IPS DF 6.9 (cell line): ENCODE measurements at regions not wholly inside any gene's neighbourhood (a gene's known extent, or its start where the extent isn't known, plus 50 kb on each side); places are given as distances from the start of the nearest gene placed in this dataset.

Source experiments
- DNase-seq: peaks from one replicate; pipeline ENCODE4 v3.0.0-alpha.2; 2013; ENCODE audit warnings: low read depth, low spot score
- H3K27ac ChIP-seq: one replicate; pipeline ENCODE4 v1.5.1; 2013; ENCODE audit warnings: low read length, control low read depth
- H3K27me3 ChIP-seq: 2 replicates; pipeline ENCODE4 v1.6.1; 2013; ENCODE audit warnings: mild to moderate bottlenecking, low read length; ENCODE audit not compliant: control insufficient read depth, insufficient read depth
- H3K36me3 ChIP-seq: 2 replicates; pipeline ENCODE4 v1.6.1; 2013; ENCODE audit warnings: low read length; ENCODE audit not compliant: control insufficient read depth, insufficient read depth
- H3K4me1 ChIP-seq: 2 replicates; pipeline ENCODE4 v1.6.1; 2013; ENCODE audit warnings: low read length; ENCODE audit not compliant: control insufficient read depth, insufficient read depth
- H3K4me3 ChIP-seq: 2 replicates; pipeline ENCODE4 v1.5.1; 2013; ENCODE audit warnings: mild to moderate bottlenecking, low read length
- H3K9me3 ChIP-seq: 2 replicates; pipeline ENCODE4 v1.6.1; 2013; ENCODE audit warnings: low read length, inconsistent platforms; ENCODE audit not compliant: control insufficient read depth, insufficient read depth
- WGBS: extraction: QIAGEN DNeasy Blood & Tissue Kit; methylation state at CpG from one replicate; pipeline ENCODE4 v1.1.7; 2013; ENCODE audit warnings: mixed read lengths, missing lambda C conversion rate; ENCODE audit not compliant: insufficient read length, insufficient coverage; 5-methylcytosine and 5-hydroxymethylcytosine counted together

DNA sequence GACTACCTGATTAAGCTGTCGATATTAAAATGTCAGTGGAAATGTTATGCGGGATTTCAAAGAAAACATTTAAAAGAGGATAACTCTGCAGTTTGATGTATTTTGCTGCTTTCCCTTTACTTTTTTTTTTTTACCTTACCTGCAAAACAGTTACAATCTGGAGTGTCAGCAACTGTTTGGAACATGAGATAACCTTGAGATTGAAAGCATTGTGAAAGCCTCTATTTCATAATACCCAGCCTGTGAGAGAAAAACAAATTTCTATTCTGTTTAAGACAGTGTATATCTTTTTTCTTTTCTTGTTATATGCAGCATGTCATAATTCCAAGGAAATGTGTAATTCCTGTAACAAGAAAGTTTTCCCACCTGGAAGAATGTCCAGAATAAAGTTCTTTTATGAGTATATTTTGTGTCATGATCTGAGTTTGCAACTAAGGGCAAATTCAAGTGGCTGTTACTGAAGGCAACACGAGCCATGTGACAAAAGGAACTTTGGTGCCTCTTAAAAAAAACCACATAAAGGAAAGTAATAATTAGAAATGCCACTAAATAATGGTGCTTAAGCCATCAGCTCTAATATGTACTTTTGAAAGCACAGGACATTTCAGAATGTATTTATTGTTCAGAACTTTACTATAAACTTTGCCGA is 297.0 kb upstream of the DSEL start:
- Histone ChIP-seq H3K4me3 (no peak overlapping the region), H3K27me3 (no peaks in the 10 kb centered on the region), H3K4me1 (no peaks in the 10 kb centered on the region), H3K9me3 (no peaks in the 10 kb centered on the region), H3K36me3 (no peaks in the 10 kb centered on the region), H3K27ac (no peak overlapping the region)
- no peak for DNase-seq
- WGBS = no CpG with 5 or more reads among the region's 4 CpGs

DNA sequence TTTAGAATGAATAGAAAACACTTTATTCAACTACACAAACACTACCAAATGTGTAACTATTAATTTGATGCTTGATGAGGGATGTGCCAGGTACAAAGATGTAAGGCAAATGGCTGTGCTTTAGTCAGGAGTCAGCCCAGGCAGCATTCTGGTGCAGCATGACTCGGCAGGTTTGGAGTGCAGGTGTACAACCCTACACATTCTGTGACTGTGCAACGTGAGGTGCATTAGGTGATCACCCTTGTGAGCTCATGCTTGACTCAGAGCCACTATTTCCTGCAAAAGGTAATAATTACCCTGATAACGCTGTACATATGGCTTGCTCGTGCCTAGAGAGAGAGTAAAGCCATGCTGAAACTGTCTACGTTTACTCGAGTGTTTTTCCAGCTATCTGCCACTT is 288.7 kb upstream of the DSEL start:
- Histone ChIP-seq H3K4me3 (no peak overlapping the region), H3K36me3 (no peaks in the 10 kb centered on the region), H3K4me1 (no peaks in the 10 kb centered on the region), H3K9me3 (no peaks in the 10 kb centered on the region), H3K27ac (no peak overlapping the region), H3K27me3 (no peaks in the 10 kb centered on the region)
- DNase-seq = peak; percentile 29
- no CpG with 5 or more reads among the region's 6 CpGs for WGBS

DNA sequence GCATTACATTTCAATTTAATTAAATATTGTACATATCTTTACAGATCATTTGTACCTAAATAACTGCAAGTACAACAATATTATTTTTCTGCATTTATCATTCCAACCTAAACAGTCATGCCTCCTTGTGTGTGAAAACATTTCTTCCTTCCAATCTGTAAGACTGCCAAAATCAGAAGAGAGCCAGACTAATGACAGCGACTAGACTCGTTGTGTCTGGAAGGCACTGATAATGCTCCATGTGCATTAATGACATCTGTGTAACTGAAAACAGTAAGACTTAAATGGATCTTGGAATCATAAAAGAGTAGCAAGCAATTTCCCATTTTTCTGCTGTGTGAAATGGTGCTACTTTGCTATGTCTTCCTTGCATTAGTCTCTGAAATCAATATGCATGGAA is 278.0 kb upstream of the DSEL start:
- Histone ChIP-seq H3K4me3 (no peak overlapping the region), H3K36me3 (no peaks in the 10 kb centered on the region), H3K9me3 (no peaks in the 10 kb centered on the region), H3K27me3 (no peaks in the 10 kb centered on the region), H3K4me1 (no peaks in the 10 kb centered on the region), H3K27ac (no peak overlapping the region)
- WGBS = no CpG with 5 or more reads among the region's 2 CpGs
- no peak for DNase-seq

DNA sequence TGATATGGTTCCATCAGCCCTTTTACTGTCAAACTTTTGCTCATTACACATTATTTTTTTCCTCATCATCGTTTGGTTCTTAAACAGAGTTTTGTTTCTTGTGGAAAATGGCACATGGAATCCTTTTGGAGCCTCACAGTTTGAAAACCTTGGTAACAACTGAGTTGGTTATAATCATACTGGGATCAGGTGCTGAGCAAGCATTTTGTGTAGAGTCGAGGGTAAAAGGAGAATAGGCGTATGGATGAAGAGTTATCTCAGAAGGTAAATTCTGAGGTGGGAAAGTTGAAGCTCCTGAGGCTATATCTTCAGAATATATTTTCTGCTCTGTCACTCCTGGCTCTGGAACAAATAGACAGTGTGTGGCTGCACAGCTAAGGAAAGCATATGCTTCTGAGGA is 274.0 kb upstream of the DSEL start:
- no CpG with 5 or more reads among the region's 3 CpGs for WGBS
- no peak overlapping the region for H3K27ac ChIP-seq
- DNase-seq = no peak

DNA sequence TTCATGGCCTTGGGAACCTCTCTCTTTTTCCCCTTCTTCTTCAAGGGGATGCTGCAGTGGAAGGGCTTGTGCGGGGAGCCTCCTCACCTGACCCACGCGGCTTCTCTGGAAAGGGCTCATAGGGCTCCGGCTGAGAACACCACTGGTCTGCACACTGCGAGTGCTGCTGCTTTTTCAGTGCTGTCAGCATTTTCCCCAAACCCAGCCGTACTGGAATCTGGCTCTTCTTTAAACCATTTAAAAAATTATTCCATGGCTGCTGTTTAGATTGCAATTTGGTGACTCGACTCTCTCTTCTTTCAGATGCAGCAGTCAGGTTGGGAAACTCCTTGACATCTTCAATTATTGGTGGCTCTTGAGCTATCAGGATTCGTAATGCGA is 272.6 kb upstream of the DSEL start:
- no peaks in the 10 kb centered on the region for H3K9me3 ChIP-seq
- no peak for DNase-seq
- no peaks in the 10 kb centered on the region for H3K36me3 ChIP-seq
- no CpG with 5 or more reads among the region's 9 CpGs for WGBS
- no peaks in the 10 kb centered on the region for H3K27me3 ChIP-seq
- no peaks in the 10 kb centered on the region for H3K4me1 ChIP-seq
- no peak overlapping the region for H3K27ac ChIP-seq
- H3K4me3 ChIP-seq = no peak overlapping the region

More for the DNA sequence above, 274.0 kb upstream of the DSEL start:
- Histone ChIP-seq H3K4me3 (no peak overlapping the region), H3K27me3 (no peaks in the 10 kb centered on the region), H3K9me3 (no peaks in the 10 kb centered on the region), H3K4me1 (no peaks in the 10 kb centered on the region), H3K36me3 (no peaks in the 10 kb centered on the region)

DNA sequence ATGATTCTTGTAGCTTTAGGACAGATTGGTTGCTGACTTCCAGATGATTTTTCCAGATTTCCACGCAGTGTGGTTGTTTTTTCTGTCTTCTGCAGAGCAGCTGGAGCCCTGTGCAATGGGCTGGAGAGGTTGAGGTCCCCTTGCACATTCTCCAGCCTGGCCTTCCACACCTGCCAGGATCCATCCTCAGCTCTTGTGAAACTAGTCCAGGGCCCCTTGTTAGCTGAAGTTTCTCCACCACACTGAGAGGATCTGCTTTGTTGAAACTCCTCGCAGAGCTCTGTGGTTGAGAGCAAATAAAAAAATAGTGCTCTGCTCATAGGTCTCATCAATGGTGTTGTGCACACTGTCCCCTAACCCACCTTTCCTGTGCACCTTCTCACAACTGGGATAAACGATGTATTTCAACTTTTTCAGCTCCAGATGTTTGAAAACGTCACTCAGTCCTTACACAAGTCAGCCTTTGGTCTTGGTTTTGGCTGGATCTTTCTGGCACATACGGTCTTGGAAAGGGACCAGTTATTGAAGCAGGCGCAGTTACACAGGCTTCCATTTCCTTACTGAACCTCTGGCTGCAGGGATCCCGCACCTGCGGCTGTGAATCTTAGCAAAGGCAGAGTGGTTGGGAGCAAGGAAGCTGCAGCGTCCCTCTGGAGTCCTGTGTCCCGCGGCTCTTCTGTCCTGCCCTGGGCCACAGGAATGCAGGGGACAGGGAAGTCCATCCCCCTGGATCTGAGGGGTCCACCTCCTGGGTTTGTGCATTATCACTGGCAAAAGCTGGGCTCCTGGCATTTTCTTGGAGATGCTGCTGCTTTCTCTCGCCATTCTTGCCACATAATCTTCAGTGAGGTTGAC is 272.0 kb upstream of the DSEL start:
- Histone ChIP-seq H3K36me3 (no peaks in the 10 kb centered on the region), H3K27me3 (no peaks in the 10 kb centered on the region), H3K9me3 (no peaks in the 10 kb centered on the region), H3K4me1 (no peaks in the 10 kb centered on the region), H3K4me3 (no peak overlapping the region), H3K27ac (no peak overlapping the region)
- WGBS = no CpG with 5 or more reads among the region's 12 CpGs
- DNase-seq = no peak

DNA sequence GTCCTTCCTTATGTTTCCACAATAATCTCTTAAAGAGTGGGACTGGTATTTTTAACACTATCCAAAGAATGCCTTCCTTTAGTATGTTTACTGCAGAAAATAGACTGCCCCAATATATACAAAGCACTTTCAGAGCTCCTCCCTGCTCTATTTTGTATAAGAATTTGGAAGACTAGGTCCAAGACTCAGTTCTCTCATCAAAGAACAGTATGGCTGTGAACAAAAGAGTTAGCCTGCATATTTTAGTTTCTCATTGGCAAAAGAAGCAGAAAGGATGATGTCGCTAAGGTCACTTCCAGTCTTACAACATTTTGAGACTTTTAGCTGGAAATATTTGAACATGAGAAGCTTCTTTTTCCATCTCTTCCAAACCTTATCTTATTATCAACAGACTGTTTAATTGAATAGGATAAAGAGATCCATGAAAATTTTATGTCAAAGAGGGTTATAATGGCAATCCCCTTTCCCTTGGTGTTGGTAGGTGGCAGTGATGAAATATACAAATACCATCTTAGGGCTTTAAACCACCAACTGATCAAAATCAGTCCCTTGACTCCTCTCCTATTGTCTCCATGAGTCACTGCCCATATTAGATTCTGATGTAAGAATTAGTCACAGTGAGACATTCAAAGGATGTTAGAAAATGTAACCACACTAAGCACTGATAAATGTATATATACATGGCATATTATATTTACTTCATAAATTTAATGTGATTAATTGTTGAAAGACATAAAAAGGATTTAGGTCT is 266.9 kb upstream of the DSEL start:
- H3K4me3 ChIP-seq = no peak overlapping the region
- DNase-seq = no peak
- no CpG with 5 or more reads among the region's 1 CpG for WGBS
- no peak overlapping the region for H3K27ac ChIP-seq
- H3K27me3 ChIP-seq = no peaks in the 10 kb centered on the region
- no peaks in the 10 kb centered on the region for H3K36me3 ChIP-seq
- H3K4me1 ChIP-seq = no peaks in the 10 kb centered on the region
- no peaks in the 10 kb centered on the region for H3K9me3 ChIP-seq

DNA sequence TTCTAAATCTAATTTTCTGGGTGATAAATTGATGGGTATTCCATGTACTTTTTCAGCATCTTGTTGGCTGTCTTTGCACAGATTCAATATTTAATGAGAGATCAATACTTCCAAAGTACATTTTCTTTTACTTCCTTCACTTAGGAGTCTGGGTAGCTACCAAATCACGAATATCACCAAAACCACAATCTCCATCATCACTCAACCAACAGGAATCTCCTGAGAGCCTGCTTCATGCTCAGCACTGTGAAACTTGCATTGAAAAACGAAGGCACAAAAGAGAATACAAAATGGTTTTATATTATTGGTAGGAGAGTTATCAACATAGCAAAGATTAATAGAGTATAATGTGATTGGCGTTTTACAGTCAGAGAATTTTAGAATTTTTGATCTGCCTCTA is 261.5 kb upstream of the DSEL start:
- WGBS = no CpG with 5 or more reads among the region's 3 CpGs
- no peaks in the 10 kb centered on the region for H3K4me1 ChIP-seq
- H3K36me3 ChIP-seq = no peaks in the 10 kb centered on the region
- H3K27me3 ChIP-seq = no peaks in the 10 kb centered on the region
- H3K9me3 ChIP-seq = no peaks in the 10 kb centered on the region
- no peak overlapping the region for H3K4me3 ChIP-seq
- no peak for DNase-seq
- H3K27ac ChIP-seq = no peak overlapping the region

DNA sequence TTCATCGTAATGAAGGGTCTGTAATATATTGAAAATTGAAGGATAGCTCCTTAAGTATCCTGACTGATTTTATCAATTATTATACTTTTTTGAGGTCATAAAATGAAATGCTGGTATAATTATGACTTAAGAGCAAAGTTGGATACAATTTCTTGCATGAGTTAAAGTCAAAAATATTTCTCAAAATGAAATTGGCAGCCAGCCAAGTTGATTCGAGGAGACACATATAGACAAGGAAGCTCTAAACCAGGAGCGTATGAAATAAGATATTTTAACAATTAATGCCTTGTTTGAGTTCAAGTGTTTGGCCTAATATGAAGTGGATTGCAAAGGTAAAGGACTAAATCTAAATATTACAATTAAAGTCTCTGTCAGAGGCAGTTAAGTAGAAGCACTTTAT is 260.4 kb upstream of the DSEL start:
- no peak overlapping the region for H3K4me3 ChIP-seq
- WGBS = no CpG with 5 or more reads among the region's 3 CpGs

DNA sequence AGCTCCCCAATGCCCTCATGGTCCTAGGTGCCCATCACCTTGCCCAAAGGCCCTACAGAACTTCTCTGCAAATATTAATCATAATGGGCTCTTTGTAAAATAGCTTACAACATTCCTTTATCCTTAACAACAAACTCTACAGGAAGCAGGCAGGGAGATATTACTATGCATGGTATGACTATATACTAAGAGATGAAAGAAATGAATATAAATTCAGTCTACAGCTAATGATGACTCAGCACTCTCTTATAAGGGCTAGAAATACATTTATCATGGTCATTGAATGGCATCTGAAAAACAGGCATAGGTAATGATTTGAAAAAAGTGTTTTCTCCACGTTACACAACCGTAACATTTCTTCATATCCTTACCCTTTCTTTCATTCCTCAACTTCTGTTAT is 254.8 kb upstream of the DSEL start:
- no peaks in the 10 kb centered on the region for H3K27me3 ChIP-seq
- no peak for DNase-seq
- no peak overlapping the region for H3K4me3 ChIP-seq
- no peaks in the 10 kb centered on the region for H3K36me3 ChIP-seq
- 95% methylated on average over 2 of the region's 2 CpGs for WGBS
- H3K4me1 ChIP-seq = no peaks in the 10 kb centered on the region
- no peak overlapping the region for H3K27ac ChIP-seq
- H3K9me3 ChIP-seq = no peaks in the 10 kb centered on the region

More for the DNA sequence above, 260.4 kb upstream of the DSEL start:
- Histone ChIP-seq H3K27ac (no peak overlapping the region), H3K4me1 (no peaks in the 10 kb centered on the region), H3K27me3 (no peaks in the 10 kb centered on the region), H3K9me3 (no peaks in the 10 kb centered on the region), H3K36me3 (no peaks in the 10 kb centered on the region)
- DNase-seq = no peak
